ENCODE measurements at regions not wholly inside any gene's neighbourhood (a gene's known extent, or its start where the extent isn't known, plus 50 kb on each side); places are given as distances from the start of the nearest gene placed in this dataset.

GRCh38 chr1:64417803-64418202 lies 52.1 kb upstream of the CACHD1 start:
- no peak for DNase-seq (ENCODE audit: low read depth, low spot score)
- H3K9me3 ChIP-seq (ENCODE audit: low read depth, low read length), result no peaks in the 10 kb centered on the region
- H3K36me3 ChIP-seq (ENCODE audit: insufficient read depth, low read length), result no peaks in the 10 kb centered on the region
- TF ChIP-seq EZH2 (IDR thresholded peaks at IDR 0.05) (no peak), POLR2AphosphoS5 (IDR thresholded peaks at IDR 0.05; ENCODE audit: borderline replicate concordance, low read depth, low read length) (no peak), FOXP2 (optimal IDR thresholded peaks at IDR 0.05; ENCODE audit: control extremely low read depth, extremely low read length, insufficient read depth) (no peak)
- no peak overlapping the region for H3K9ac ChIP-seq (ENCODE audit: insufficient read length)
- no peak overlapping the region for H3K4me3 ChIP-seq
- no peak overlapping the region for H3K27ac ChIP-seq
